ENCODE measurements at regions not wholly inside any gene's neighbourhood (a gene's known extent, or its start where the extent isn't known, plus 50 kb on each side); places are given as distances from the start of the nearest gene placed in this dataset.
A peak's percentile ranks its signal among the peaks of the same experiment; 100 is the strongest.

DNA sequence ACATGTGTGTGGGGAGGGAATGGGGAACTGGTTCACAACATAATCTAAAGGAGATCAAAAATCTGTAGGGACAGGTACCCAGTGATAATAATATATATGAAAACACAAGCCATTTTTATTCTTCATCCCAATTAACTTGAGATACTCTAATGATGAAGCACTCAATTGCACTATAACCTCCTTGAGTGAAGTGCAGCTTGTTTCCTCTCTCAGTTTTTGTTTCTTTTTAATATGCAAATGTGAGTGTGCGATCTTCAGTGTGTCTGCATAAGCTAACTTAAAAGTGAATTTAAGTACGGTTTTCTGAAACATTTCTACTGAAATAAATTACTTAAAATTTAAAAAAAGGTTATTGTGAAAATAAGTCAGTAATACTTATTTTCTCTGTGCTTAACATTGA, 623.5 kb downstream of the CDH11 start:
- no peaks in the 10 kb centered on the region for H3K36me3 ChIP-seq
- ATAC-seq, result no peak
- TF ChIP-seq, protein P1, sequence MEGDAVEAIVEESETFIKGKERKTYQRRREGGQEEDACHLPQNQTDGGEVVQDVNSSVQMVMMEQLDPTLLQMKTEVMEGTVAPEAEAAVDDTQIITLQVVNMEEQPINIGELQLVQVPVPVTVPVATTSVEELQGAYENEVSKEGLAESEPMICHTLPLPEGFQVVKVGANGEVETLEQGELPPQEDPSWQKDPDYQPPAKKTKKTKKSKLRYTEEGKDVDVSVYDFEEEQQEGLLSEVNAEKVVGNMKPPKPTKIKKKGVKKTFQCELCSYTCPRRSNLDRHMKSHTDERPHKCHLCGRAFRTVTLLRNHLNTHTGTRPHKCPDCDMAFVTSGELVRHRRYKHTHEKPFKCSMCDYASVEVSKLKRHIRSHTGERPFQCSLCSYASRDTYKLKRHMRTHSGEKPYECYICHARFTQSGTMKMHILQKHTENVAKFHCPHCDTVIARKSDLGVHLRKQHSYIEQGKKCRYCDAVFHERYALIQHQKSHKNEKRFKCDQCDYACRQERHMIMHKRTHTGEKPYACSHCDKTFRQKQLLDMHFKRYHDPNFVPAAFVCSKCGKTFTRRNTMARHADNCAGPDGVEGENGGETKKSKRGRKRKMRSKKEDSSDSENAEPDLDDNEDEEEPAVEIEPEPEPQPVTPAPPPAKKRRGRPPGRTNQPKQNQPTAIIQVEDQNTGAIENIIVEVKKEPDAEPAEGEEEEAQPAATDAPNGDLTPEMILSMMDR (IDR thresholded peaks at IDR 0.05), result no peak
- no peaks in the 10 kb centered on the region for H3K4me1 ChIP-seq
- H3K27me3 ChIP-seq, result no peaks in the 10 kb centered on the region
- no peak overlapping the region for H3K4me3 ChIP-seq
- no peak for DNase-seq
- intact Hi-C loops (cut with DNase I), result no loop called here
- no peak overlapping the region for H3K27ac ChIP-seq
- no peaks in the 10 kb centered on the region for H3K9me3 ChIP-seq

GRCh38 chr16:64493709-64494108, 628.2 kb downstream of the CDH11 start:
- Histone ChIP-seq H3K4me1 (no peaks in the 10 kb centered on the region), H3K27me3 (no peaks in the 10 kb centered on the region), H3K27ac (no peak overlapping the region), H3K4me3 (no peak overlapping the region), H3K9me3 (no peaks in the 10 kb centered on the region), H3K36me3 (no peaks in the 10 kb centered on the region)
- no peak for ATAC-seq
- TF ChIP-seq, protein P1 (IDR thresholded peaks at IDR 0.05), result no peak
- intact Hi-C loops (cut with DNase I), result no loop called here
- DNase-seq, result no peak

DNA sequence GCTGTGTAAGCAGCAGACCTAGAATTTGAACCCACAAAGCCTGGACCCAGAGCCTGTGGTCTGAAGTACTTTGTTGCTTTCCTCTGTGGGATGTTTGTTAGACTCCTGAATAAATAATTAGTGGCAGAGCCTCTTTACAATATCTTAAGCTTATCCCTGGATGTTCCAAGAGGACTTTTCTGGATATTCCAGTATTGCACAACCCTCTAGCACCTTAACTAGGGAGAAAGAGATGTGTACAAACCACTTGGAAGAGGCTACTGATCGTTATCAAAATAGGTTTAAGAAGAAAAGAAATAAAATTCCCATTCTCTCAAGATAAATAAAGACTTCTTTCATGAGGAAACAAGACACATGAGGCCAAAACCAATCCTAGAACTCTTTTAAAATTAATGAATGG, 632.4 kb downstream of the CDH11 start:
- H3K27ac ChIP-seq, result no peak overlapping the region
- H3K27me3 ChIP-seq, result no peaks in the 10 kb centered on the region
- TF ChIP-seq, protein P1 (IDR thresholded peaks at IDR 0.05), result no peak
- H3K4me3 ChIP-seq, result no peak overlapping the region
- ATAC-seq (no peak), DNase-seq (no peak)
- H3K4me1 ChIP-seq, result no peaks in the 10 kb centered on the region
- H3K36me3 ChIP-seq, result no peaks in the 10 kb centered on the region
- intact Hi-C loops (cut with DNase I), result no loop called here
- H3K9me3 ChIP-seq, result no peaks in the 10 kb centered on the region

DNA sequence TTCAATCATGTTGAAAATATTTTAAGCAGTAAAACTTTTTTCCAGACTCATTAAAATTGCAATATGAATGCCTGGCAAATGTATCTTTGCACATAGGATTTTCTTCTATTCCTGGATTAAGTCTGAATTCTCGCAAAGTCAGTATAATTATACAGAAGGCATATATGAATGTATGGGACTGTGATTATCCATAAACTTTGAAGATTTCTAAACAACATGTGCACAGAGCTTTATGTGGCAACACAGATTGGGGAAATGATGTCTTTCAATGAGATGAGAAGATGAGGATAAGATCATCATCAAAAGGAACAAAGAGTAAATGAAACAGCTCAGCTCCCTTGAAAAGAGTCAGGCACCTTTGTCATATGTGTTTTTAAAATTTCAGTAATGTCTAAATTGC, 635.3 kb downstream of the CDH11 start:
- TF ChIP-seq, protein P1 (IDR thresholded peaks at IDR 0.05), result no peak
- intact Hi-C loops (cut with DNase I), result no loop called here
- Histone ChIP-seq H3K27ac (no peak overlapping the region), H3K9me3 (no peaks in the 10 kb centered on the region), H3K4me3 (no peak overlapping the region), H3K4me1 (no peaks in the 10 kb centered on the region), H3K36me3 (no peaks in the 10 kb centered on the region), H3K27me3 (no peaks in the 10 kb centered on the region)
- no peak for DNase-seq
- ATAC-seq, result no peak

DNA sequence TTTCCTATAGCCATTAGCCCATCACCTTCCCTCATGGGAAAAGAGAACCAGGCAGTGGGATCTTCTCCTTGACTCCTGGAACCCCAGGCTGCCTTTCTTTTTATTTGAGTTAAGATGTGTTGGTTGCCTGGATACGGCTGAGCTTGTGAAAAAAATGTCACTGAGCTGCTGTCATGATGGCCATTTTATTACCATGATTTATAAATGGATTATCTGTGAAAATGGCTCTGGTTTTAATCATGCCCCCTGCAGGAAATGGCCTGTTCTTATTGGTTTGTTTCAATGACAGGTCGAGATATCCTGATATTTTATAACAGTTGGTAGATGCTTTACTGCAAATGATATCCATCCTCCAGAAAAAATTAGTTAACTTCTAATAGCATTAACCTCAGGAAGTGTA, 640.4 kb downstream of the CDH11 start:
- TF ChIP-seq, protein P1 (IDR thresholded peaks at IDR 0.05), result no peak
- no peak for ATAC-seq
- no peak for DNase-seq
- Histone ChIP-seq H3K4me1 (no peaks in the 10 kb centered on the region), H3K9me3 (no peaks in the 10 kb centered on the region), H3K27me3 (no peaks in the 10 kb centered on the region), H3K4me3 (no peak overlapping the region), H3K27ac (no peak overlapping the region), H3K36me3 (no peaks in the 10 kb centered on the region)
- intact Hi-C loops (cut with DNase I), result no loop called here

DNA sequence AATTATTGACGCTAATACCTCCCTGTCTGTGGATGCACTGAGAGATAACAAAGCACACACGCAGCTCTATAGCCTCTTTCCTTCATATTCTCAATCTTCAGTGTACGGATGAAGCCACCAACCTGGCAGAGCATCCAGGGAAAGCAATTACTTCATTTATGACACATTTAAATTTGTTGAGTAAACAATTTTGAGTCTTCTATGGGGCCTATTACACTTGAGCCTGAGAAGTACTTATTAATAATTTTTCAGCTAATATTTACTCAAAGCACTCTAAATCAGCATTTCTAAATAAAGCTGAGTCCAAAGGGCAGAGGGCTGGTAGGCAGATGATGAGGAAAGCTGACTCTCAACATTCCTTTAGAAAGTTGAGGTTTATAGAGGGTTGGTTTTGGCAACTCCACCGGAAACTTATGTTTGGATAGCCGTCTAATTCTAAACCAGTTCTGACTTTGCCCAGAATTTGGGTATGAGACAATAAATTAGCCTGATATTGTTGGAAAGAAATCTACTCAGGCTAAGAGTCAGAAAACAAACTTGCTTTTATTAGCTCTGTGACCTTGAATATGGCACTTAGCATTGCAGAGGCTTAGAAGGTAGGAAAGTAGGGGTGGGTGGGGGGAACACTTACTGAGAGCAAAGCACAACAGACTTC, 643.5 kb downstream of the CDH11 start:
- ATAC-seq, result peak; percentile 92
- TF ChIP-seq, protein P1 (IDR thresholded peaks at IDR 0.05), result no peak
- H3K9me3 ChIP-seq, result no peaks in the 10 kb centered on the region
- no peak overlapping the region for H3K4me3 ChIP-seq
- no peak overlapping the region for H3K27ac ChIP-seq
- H3K27me3 ChIP-seq, result no peaks in the 10 kb centered on the region
- intact Hi-C loops (cut with DNase I), result no loop called here
- H3K4me1 ChIP-seq, result no peaks in the 10 kb centered on the region
- DNase-seq, result no peak
- no peaks in the 10 kb centered on the region for H3K36me3 ChIP-seq

Data from upper lobe of right lung (tissue), 1 donor.